ENCODE measurements at regions not wholly inside any gene's neighbourhood (a gene's known extent, or its start where the extent isn't known, plus 50 kb on each side); places are given as distances from the start of the nearest gene placed in this dataset.

GRCh38 chr12:93311827-93312226, 65.9 kb upstream of the NUDT4 start:
- no peak for TF ChIP-seq CTCF (IDR thresholded peaks at IDR 0.05; ENCODE audit: control insufficient read depth, insufficient read depth, low read depth, low read length, missing control alignments)
- no peak for DNase-seq (ENCODE audit: low read depth)
- H3K4me3 ChIP-seq (ENCODE audit: control insufficient read depth, low read depth, low read length), result no peak overlapping the region

- no peak for TF ChIP-seq CTCF (IDR thresholded peaks at IDR 0.05; ENCODE audit: control insufficient read depth, insufficient read depth, low read depth, low read length, missing control alignments)
- no peak overlapping the region for H3K4me3 ChIP-seq (ENCODE audit: control insufficient read depth, low read depth, low read length)
- DNase-seq (ENCODE audit: low read depth), result no peak
Observed at GRCh38 chr12:93314177-93314497, 63.6 kb upstream of the NUDT4 start.

GRCh38 chr12:93315385-93315906, 62.3 kb upstream of the NUDT4 start:
- no peak overlapping the region for H3K4me3 ChIP-seq (ENCODE audit: control insufficient read depth, low read depth, low read length)

GRCh38 chr12:93315907-93316622, 61.7 kb upstream of the NUDT4 start:
- TF ChIP-seq CTCF (IDR thresholded peaks at IDR 0.05; ENCODE audit: control insufficient read depth, insufficient read depth, low read depth, low read length, missing control alignments), result no peak
- no peak overlapping the region for H3K4me3 ChIP-seq (ENCODE audit: control insufficient read depth, low read depth, low read length)
- no peak for DNase-seq (ENCODE audit: low read depth)

More at GRCh38 chr12:93315385-93315906, 62.3 kb upstream of the NUDT4 start:
- no peak for TF ChIP-seq CTCF (IDR thresholded peaks at IDR 0.05; ENCODE audit: control insufficient read depth, insufficient read depth, low read depth, low read length, missing control alignments)
- DNase-seq (ENCODE audit: low read depth), result no peak

GRCh38 chr12:93316623-93316971, 61.1 kb upstream of the NUDT4 start:
- no peak for DNase-seq (ENCODE audit: low read depth)
- H3K4me3 ChIP-seq (ENCODE audit: control insufficient read depth, low read depth, low read length), result no peak overlapping the region
- no peak for TF ChIP-seq CTCF (IDR thresholded peaks at IDR 0.05; ENCODE audit: control insufficient read depth, insufficient read depth, low read depth, low read length, missing control alignments)

GRCh38 chr12:93317227-93317626, 60.5 kb upstream of the NUDT4 start:
- no peak for DNase-seq (ENCODE audit: low read depth)
- TF ChIP-seq CTCF (IDR thresholded peaks at IDR 0.05; ENCODE audit: control insufficient read depth, insufficient read depth, low read depth, low read length, missing control alignments), result no peak
- H3K4me3 ChIP-seq (ENCODE audit: control insufficient read depth, low read depth, low read length), result no peak overlapping the region
